GM23338 (cell line): ENCODE measurements at regions not wholly inside any gene's neighbourhood (a gene's known extent, or its start where the extent isn't known, plus 50 kb on each side); places are given as distances from the start of the nearest gene placed in this dataset.

Experiments
- ATAC-seq: fragments of 200-7000 bp; cut with Tn5 transposase; 3 replicates; pipeline ENCODE4 v1.9.1; 2020
- DNase-seq: peaks from one replicate; pipeline ENCODE4 v3.0.0-alpha.2; 2015; ENCODE audit warnings: low spot score
- H2AFZ ChIP-seq: fragments of 200-600 bp; sonication (generic); 2 replicates; pipeline ENCODE4 v1.8.0; 2016; ENCODE audit warnings: antibody characterized with exemption, mild to moderate bottlenecking, moderate library complexity
- H3F3A ChIP-seq: fragments of 200-600 bp; sonication (generic); replicated peaks from 2 replicates; pipeline ENCODE4 v1.8.0; 2017; ENCODE audit warnings: antibody characterized with exemption, mixed run types, low read depth
- H3K27ac ChIP-seq: fragments of 200-600 bp; sonication (generic); 2 replicates; pipeline ENCODE4 v1.6.1; 2016; ENCODE audit warnings: low read depth
- H3K27me3 ChIP-seq: fragments of 200-600 bp; sonication (generic); 2 replicates; pipeline ENCODE4 v1.8.0; 2016; ENCODE audit warnings: mild to moderate bottlenecking, mixed run types, moderate library complexity; ENCODE audit not compliant: insufficient read depth
- H3K36me3 ChIP-seq: fragments of 200-600 bp; sonication (generic); 2 replicates; pipeline ENCODE4 v1.8.0; 2016; ENCODE audit warnings: mild to moderate bottlenecking; ENCODE audit not compliant: insufficient read depth
- H3K4me1 ChIP-seq: fragments of 200-600 bp; sonication (generic); 2 replicates; pipeline ENCODE4 v1.8.0; 2016; ENCODE audit warnings: mild to moderate bottlenecking, moderate library complexity; ENCODE audit not compliant: insufficient read depth
- H3K4me2 ChIP-seq: fragments of 200-600 bp; sonication (generic); 2 replicates; pipeline ENCODE4 v1.7.1; 2017; ENCODE audit warnings: mixed run types
- H3K4me3 ChIP-seq: fragments of 200-600 bp; sonication (generic); 2 replicates; pipeline ENCODE4 v1.6.1; 2016; ENCODE audit warnings: mixed run types
- H3K79me2 ChIP-seq: fragments of 200-600 bp; sonication (generic); replicated peaks from 2 replicates; pipeline ENCODE4 v1.8.0; 2017; ENCODE audit warnings: mild to moderate bottlenecking; ENCODE audit not compliant: insufficient read depth
- H3K9me2 ChIP-seq: fragments of 200-600 bp; sonication (generic); 2 replicates; pipeline ENCODE4 v1.8.0; 2017; ENCODE audit not compliant: insufficient read depth
- H4K20me1 ChIP-seq: fragments of 200-600 bp; sonication (generic); replicated peaks from 2 replicates; pipeline ENCODE4 v1.8.0; 2017; ENCODE audit warnings: mild to moderate bottlenecking; ENCODE audit not compliant: insufficient read depth
- H3K27ac Mint-ChIP-seq: 2 replicates; pipeline ENCODE4 v1.8.0; 2020; ENCODE audit warnings: inconsistent platforms, mild to moderate bottlenecking, moderate library complexity, mixed read lengths
- H3K27me3 Mint-ChIP-seq: 3 replicates; pipeline ENCODE4 v1.8.0; 2022; ENCODE audit warnings: low read depth, mild to moderate bottlenecking, moderate library complexity, mixed read lengths, inconsistent platforms; ENCODE audit not compliant: insufficient read depth, poor library complexity
- H3K36me3 Mint-ChIP-seq: 3 replicates; pipeline ENCODE4 v1.8.0; 2021; ENCODE audit warnings: low read depth, mild to moderate bottlenecking, inconsistent platforms, moderate library complexity, mixed read lengths
- H3K4me1 Mint-ChIP-seq: 3 replicates; pipeline ENCODE4 v1.8.0; 2020; ENCODE audit warnings: mild to moderate bottlenecking, inconsistent platforms, mixed read lengths
- H3K4me3 Mint-ChIP-seq: 3 replicates; pipeline ENCODE4 v1.8.0; 2021; ENCODE audit warnings: moderate library complexity, mild to moderate bottlenecking, inconsistent platforms, mixed read lengths
- H3K9me3 Mint-ChIP-seq: 3 replicates; pipeline ENCODE4 v1.8.0; 2020; ENCODE audit warnings: moderate library complexity, mild to moderate bottlenecking, inconsistent platforms, mixed read lengths
- CREB1 ChIP-seq: fragments of 250-450 bp; sonication (Bioruptor Pico); IDR thresholded peaks from 2 replicates; pipeline ENCODE4 v1.5.0; 2020; ENCODE audit warnings: low read depth, mild to moderate bottlenecking, moderate library complexity
- EZH2 ChIP-seq: fragments of 200-600 bp; sonication (generic); IDR thresholded peaks from one replicate; pipeline ENCODE4 v1.8.0; 2017; ENCODE audit warnings: antibody characterized with exemption, mild to moderate bottlenecking, low read depth; ENCODE audit not compliant: unreplicated experiment
- EZH2phosphoT487 ChIP-seq: fragments of 200-600 bp; sonication (generic); IDR thresholded peaks from one replicate; pipeline ENCODE4 v1.8.1; 2018; ENCODE audit warnings: antibody characterized with exemption; ENCODE audit not compliant: unreplicated experiment
- JUNB ChIP-seq: IDR thresholded peaks from one replicate; pipeline ENCODE4 v1.6.1; 2016; ENCODE audit warnings: antibody characterized with exemption; ENCODE audit not compliant: unreplicated experiment
- NANOG ChIP-seq: IDR thresholded peaks from 2 replicates; pipeline ENCODE4 v1.6.1; 2016; ENCODE audit warnings: antibody characterized with exemption, borderline replicate concordance
- POLR2AphosphoS5 ChIP-seq: IDR thresholded peaks from 2 replicates; pipeline ENCODE4 v1.6.1; 2016; ENCODE audit warnings: antibody characterized with exemption, low read depth
- STAT1 ChIP-seq: IDR thresholded peaks from one replicate; pipeline ENCODE4 v1.6.1; 2016; ENCODE audit warnings: antibody characterized with exemption; ENCODE audit not compliant: unreplicated experiment
- ZNF331 ChIP-seq: fragments of 250-450 bp; sonication (Bioruptor Pico); IDR thresholded peaks from 2 replicates; pipeline ENCODE4 v1.5.0; 2020; ENCODE audit warnings: low read depth, mild to moderate bottlenecking, moderate library complexity
- TF ChIP-seq, protein P1 (sequence below): IDR thresholded peaks from one replicate; pipeline ENCODE4 v1.6.1; 2018; ENCODE audit warnings: antibody characterized with exemption; ENCODE audit not compliant: unreplicated experiment
- TF ChIP-seq, protein P2 (sequence below): fragments of 250-450 bp; sonication (Bioruptor Pico); IDR thresholded peaks from 2 replicates; pipeline ENCODE4 v1.5.0; 2020; ENCODE audit warnings: mild to moderate bottlenecking, moderate library complexity
- TF ChIP-seq, protein P3 (sequence below), 2 experiments: fragments of 200-600 bp in 1 of 2; sonication (generic) in 1 of 2; conservative IDR thresholded peaks; 2 replicates each; pipeline versions ENCODE4 v1.5.1 to v1.6.1; 2016 to 2017; ENCODE audit warnings: antibody characterized with exemption in 2 of 2, low read depth in 2 of 2, mild to moderate bottlenecking in 2 of 2, moderate library complexity in 1 of 2

DNA sequence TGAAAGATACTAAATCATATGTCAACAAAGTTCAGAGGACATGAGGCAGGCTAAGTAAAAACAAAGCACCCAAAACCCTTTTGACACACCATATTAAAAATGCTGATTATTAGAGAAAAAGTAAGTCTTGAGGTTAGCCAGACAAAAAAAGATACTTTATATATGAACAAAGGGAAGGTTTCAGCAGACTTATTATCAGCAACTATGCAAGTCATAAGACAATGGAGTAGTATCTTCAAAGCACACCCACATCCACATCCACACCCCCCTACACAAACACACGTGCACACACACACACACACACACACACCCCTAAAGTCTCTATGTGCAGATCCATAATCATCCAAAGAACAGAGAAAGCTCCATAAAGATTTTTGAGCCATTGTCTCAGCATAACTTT is 1373.9 kb upstream of the CELF2 start:
- H3K9me3 Mint-ChIP-seq, result peaks cover 21% of the 10 kb centered on the region
- no peak overlapping the region for H3K4me3 Mint-ChIP-seq
- ATAC-seq (no peak), DNase-seq (no peak)
- Histone ChIP-seq H2AFZ (no peak overlapping the region), H3K4me2 (no peak overlapping the region), H3K9me2 (no peaks in the 10 kb centered on the region; the same call in none of the 2 replicates), H4K20me1 (no peaks in the 10 kb centered on the region), H3F3A (no peaks in the 10 kb centered on the region), H3K27me3 (no peaks in the 10 kb centered on the region), H3K4me3 (no peak overlapping the region), H3K79me2 (no peaks in the 10 kb centered on the region), H3K27ac (no peak overlapping the region), H3K36me3 (no peaks in the 10 kb centered on the region), H3K4me1 (no peaks in the 10 kb centered on the region)
- H3K4me1 Mint-ChIP-seq, result peaks cover 2% of the 10 kb centered on the region; the same call in 1 of the 3 replicates
- no peaks in the 10 kb centered on the region for H3K27me3 Mint-ChIP-seq
- H3K36me3 Mint-ChIP-seq, result peaks cover 16% of the 10 kb centered on the region; the same call in 2 of the 3 replicates
- TF ChIP-seq ZNF331 (CRISPR knock-in tag), result no peak
- TF ChIP-seq STAT1, result no peak
- TF ChIP-seq NANOG, result no peak
- no peak for TF ChIP-seq CREB1 (CRISPR knock-in tag)
- TF ChIP-seq, protein P1, sequence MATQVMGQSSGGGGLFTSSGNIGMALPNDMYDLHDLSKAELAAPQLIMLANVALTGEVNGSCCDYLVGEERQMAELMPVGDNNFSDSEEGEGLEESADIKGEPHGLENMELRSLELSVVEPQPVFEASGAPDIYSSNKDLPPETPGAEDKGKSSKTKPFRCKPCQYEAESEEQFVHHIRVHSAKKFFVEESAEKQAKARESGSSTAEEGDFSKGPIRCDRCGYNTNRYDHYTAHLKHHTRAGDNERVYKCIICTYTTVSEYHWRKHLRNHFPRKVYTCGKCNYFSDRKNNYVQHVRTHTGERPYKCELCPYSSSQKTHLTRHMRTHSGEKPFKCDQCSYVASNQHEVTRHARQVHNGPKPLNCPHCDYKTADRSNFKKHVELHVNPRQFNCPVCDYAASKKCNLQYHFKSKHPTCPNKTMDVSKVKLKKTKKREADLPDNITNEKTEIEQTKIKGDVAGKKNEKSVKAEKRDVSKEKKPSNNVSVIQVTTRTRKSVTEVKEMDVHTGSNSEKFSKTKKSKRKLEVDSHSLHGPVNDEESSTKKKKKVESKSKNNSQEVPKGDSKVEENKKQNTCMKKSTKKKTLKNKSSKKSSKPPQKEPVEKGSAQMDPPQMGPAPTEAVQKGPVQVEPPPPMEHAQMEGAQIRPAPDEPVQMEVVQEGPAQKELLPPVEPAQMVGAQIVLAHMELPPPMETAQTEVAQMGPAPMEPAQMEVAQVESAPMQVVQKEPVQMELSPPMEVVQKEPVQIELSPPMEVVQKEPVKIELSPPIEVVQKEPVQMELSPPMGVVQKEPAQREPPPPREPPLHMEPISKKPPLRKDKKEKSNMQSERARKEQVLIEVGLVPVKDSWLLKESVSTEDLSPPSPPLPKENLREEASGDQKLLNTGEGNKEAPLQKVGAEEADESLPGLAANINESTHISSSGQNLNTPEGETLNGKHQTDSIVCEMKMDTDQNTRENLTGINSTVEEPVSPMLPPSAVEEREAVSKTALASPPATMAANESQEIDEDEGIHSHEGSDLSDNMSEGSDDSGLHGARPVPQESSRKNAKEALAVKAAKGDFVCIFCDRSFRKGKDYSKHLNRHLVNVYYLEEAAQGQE, result no peak
- H3K27ac Mint-ChIP-seq, result no peak overlapping the region

DNA sequence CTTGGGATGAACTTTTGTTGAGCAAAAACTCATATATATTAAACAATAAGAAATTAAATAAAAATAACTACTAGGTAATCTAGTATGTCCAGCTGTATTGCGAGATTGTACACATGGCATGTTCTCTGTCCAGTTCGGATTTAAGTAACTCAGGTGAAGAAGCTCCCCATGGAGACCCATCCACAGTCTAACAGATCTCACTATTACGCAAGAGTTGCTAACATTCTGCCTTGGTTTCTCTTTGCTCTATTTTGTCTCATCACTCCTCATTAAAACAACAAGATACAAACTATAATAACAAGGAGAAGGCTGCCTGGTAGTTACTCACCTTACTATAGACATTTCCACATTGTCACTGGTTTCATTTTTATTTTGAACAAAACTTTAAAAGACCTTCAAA is 1372.3 kb upstream of the CELF2 start:
- Mint-ChIP-seq H3K9me3 (peaks cover 21% of the 10 kb centered on the region), H3K27me3 (no peaks in the 10 kb centered on the region), H3K4me1 (peaks cover 2% of the 10 kb centered on the region; the same call in 1 of the 3 replicates), H3K27ac (no peak overlapping the region), H3K36me3 (peaks cover 16% of the 10 kb centered on the region; the same call in 2 of the 3 replicates), H3K4me3 (no peak overlapping the region)
- H3K4me3 ChIP-seq, result no peak overlapping the region
- H3K4me2 ChIP-seq, result no peak overlapping the region
- no peaks in the 10 kb centered on the region; the same call in none of the 2 replicates for H3K9me2 ChIP-seq
- no peaks in the 10 kb centered on the region for H4K20me1 ChIP-seq
- H3F3A ChIP-seq, result no peaks in the 10 kb centered on the region
- no peaks in the 10 kb centered on the region for H3K27me3 ChIP-seq
- DNase-seq, result no peak
- no peak for ATAC-seq
- no peaks in the 10 kb centered on the region for H3K36me3 ChIP-seq
- no peaks in the 10 kb centered on the region for H3K4me1 ChIP-seq
- H3K27ac ChIP-seq, result no peak overlapping the region
- H2AFZ ChIP-seq, result no peak overlapping the region
- H3K79me2 ChIP-seq, result no peaks in the 10 kb centered on the region
- TF ChIP-seq EZH2phosphoT487 (no peak), EZH2 (no peak), NANOG (no peak), POLR2AphosphoS5 (no peak), CREB1 (CRISPR knock-in tag) (no peak), JUNB (no peak)
- TF ChIP-seq, protein P2, sequence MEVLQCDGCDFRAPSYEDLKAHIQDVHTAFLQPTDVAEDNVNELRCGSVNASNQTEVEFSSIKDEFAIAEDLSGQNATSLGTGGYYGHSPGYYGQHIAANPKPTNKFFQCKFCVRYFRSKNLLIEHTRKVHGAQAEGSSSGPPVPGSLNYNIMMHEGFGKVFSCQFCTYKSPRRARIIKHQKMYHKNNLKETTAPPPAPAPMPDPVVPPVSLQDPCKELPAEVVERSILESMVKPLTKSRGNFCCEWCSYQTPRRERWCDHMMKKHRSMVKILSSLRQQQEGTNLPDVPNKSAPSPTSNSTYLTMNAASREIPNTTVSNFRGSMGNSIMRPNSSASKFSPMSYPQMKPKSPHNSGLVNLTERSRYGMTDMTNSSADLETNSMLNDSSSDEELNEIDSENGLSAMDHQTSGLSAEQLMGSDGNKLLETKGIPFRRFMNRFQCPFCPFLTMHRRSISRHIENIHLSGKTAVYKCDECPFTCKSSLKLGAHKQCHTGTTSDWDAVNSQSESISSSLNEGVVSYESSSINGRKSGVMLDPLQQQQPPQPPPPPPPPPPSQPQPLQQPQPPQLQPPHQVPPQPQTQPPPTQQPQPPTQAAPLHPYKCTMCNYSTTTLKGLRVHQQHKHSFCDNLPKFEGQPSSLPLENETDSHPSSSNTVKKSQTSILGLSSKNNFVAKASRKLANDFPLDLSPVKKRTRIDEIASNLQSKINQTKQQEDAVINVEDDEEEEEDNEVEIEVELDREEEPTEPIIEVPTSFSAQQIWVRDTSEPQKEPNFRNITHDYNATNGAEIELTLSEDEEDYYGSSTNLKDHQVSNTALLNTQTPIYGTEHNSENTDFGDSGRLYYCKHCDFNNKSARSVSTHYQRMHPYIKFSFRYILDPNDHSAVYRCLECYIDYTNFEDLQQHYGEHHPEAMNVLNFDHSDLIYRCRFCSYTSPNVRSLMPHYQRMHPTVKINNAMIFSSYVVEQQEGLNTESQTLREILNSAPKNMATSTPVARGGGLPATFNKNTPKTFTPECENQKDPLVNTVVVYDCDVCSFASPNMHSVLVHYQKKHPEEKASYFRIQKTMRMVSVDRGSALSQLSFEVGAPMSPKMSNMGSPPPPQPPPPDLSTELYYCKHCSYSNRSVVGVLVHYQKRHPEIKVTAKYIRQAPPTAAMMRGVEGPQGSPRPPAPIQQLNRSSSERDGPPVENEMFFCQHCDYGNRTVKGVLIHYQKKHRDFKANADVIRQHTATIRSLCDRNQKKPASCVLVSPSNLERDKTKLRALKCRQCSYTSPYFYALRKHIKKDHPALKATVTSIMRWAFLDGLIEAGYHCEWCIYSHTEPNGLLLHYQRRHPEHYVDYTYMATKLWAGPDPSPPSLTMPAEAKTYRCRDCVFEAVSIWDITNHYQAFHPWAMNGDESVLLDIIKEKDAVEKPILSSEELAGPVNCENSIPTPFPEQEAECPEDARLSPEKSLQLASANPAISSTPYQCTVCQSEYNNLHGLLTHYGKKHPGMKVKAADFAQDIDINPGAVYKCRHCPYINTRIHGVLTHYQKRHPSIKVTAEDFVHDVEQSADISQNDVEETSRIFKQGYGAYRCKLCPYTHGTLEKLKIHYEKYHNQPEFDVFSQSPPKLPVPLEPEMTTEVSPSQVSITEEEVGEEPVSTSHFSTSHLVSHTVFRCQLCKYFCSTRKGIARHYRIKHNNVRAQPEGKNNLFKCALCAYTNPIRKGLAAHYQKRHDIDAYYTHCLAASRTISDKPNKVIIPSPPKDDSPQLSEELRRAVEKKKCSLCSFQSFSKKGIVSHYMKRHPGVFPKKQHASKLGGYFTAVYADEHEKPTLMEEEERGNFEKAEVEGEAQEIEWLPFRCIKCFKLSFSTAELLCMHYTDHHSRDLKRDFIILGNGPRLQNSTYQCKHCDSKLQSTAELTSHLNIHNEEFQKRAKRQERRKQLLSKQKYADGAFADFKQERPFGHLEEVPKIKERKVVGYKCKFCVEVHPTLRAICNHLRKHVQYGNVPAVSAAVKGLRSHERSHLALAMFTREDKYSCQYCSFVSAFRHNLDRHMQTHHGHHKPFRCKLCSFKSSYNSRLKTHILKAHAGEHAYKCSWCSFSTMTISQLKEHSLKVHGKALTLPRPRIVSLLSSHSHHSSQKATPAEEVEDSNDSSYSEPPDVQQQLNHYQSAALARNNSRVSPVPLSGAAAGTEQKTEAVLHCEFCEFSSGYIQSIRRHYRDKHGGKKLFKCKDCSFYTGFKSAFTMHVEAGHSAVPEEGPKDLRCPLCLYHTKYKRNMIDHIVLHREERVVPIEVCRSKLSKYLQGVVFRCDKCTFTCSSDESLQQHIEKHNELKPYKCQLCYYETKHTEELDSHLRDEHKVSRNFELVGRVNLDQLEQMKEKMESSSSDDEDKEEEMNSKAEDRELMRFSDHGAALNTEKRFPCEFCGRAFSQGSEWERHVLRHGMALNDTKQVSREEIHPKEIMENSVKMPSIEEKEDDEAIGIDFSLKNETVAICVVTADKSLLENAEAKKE (CRISPR knock-in tag), result no peak
- TF ChIP-seq, protein P3, sequence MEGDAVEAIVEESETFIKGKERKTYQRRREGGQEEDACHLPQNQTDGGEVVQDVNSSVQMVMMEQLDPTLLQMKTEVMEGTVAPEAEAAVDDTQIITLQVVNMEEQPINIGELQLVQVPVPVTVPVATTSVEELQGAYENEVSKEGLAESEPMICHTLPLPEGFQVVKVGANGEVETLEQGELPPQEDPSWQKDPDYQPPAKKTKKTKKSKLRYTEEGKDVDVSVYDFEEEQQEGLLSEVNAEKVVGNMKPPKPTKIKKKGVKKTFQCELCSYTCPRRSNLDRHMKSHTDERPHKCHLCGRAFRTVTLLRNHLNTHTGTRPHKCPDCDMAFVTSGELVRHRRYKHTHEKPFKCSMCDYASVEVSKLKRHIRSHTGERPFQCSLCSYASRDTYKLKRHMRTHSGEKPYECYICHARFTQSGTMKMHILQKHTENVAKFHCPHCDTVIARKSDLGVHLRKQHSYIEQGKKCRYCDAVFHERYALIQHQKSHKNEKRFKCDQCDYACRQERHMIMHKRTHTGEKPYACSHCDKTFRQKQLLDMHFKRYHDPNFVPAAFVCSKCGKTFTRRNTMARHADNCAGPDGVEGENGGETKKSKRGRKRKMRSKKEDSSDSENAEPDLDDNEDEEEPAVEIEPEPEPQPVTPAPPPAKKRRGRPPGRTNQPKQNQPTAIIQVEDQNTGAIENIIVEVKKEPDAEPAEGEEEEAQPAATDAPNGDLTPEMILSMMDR (conservative IDR thresholded peaks at IDR 0.05; ENCODE audit: low read depth in 2 of 2), result no peak
